Stomach (tissue), 8 donors: ENCODE measurements at regions not wholly inside any gene's neighbourhood (a gene's known extent, or its start where the extent isn't known, plus 50 kb on each side); places are given as distances from the start of the nearest gene placed in this dataset.

Experiments
- DNase-seq, 2 donors: peaks; one replicate each; pipeline versions ENCODE4 v3.0.0 to v3.0.0-alpha.2; 2013 to 2019
- H3K27ac ChIP-seq, 5 donors: fragments of 200-600 bp in 4 of 5; sonication (generic) in 4 of 5; one replicate each; pipeline ENCODE4 v1.5.1; 2013 to 2019; ENCODE audit warnings: mild to moderate bottlenecking in 1 of 5, moderate library complexity in 1 of 5
- H3K27me3 ChIP-seq, 3 donors: fragments of 200-600 bp; sonication (generic); one replicate each; pipeline ENCODE4 v1.5.1; 2017 to 2019; ENCODE audit warnings: mixed run types in 1 of 3
- H3K36me3 ChIP-seq, 4 donors: fragments of 200-600 bp; sonication (generic); 1 replicate in 3 of 4; 2 replicates in 1 of 4; pipeline ENCODE4 v1.5.1; 2016 to 2019
- H3K4me1 ChIP-seq, 4 donors: fragments of 200-600 bp; sonication (generic); one replicate each; pipeline ENCODE4 v1.5.1; 2016 to 2019
- H3K4me3 ChIP-seq, 4 donors: fragments of 200-600 bp; sonication (generic) in 3 of 4; one replicate each; pipeline ENCODE4 v1.5.1; 2016 to 2019; ENCODE audit warnings: mild to moderate bottlenecking in 1 of 4
- H3K9me3 ChIP-seq, 4 donors: fragments of 200-600 bp; sonication (generic); one replicate each; pipeline ENCODE4 v1.5.1; 2016 to 2019
- EP300 ChIP-seq: sonication (generic); formaldehyde crosslinking; IDR thresholded peaks from one replicate; pipeline ENCODE4 v1.6.1; 2017; ENCODE audit warnings: antibody characterized with exemption
- POLR2A ChIP-seq, 4 donors: fragments of 450-650 bp; IDR thresholded peaks; one replicate each; pipeline ENCODE4 v1.6.1; 2016; ENCODE audit warnings: antibody characterized with exemption in 4 of 4, control low read depth in 2 of 4, mild to moderate bottlenecking in 1 of 4, moderate library complexity in 1 of 4
- POLR2AphosphoS5 ChIP-seq, 3 donors: sonication (generic); formaldehyde crosslinking; IDR thresholded peaks; one replicate each; pipeline ENCODE4 v1.6.1; 2016; ENCODE audit warnings: antibody characterized with exemption in 3 of 3
- WGBS, 5 donors: extraction: QIAGEN DNeasy Blood & Tissue Kit in 3 of 5; methylation state at CpG; one replicate each; pipeline versions ENCODE4 v1.1.5 to v1.1.7; 2013 to 2018; 5-methylcytosine and 5-hydroxymethylcytosine counted together
- intact Hi-C: fragments of 100-400 bp; cut with DNase I; formaldehyde crosslinking; loops from one replicate; pipeline ENCODE4 v1.15.1; 2023; ENCODE audit warnings: low total_unique reads
- TF ChIP-seq, protein P1 (sequence below), 7 experiments: fragments of 450-650 bp in 4 of 7; fragments of 200-600 bp in 3 of 7; sonication (generic) in 3 of 7; IDR thresholded peaks; one replicate each; pipeline ENCODE4 v1.5.1; 2016 to 2019; ENCODE audit warnings: antibody characterized with exemption in 7 of 7, control low read depth in 2 of 7, mild to moderate bottlenecking in 1 of 7
- donor health status: healthy with polysubstance abuse.
- donor health status: Bipolar disorder and iron deficiency.
- donor health status: healthy.

- Histone ChIP-seq H3K36me3 (no peaks in the 10 kb centered on the region), H3K9me3 (peaks cover 0 to 9% (median 4%) of the 10 kb centered on the region in 4 donors), H3K4me3 (no peak overlapping the region), H3K27me3 (no peaks in the 10 kb centered on the region), H3K4me1 (no peaks in the 10 kb centered on the region), H3K27ac (no peak overlapping the region)
- 52 to 65% (median 53%) methylated on average over 3 of the region's 3 CpGs for WGBS, 5 donors
- intact Hi-C loops = no loop called here
- no peak for DNase-seq
- TF ChIP-seq EP300 (no peak), POLR2AphosphoS5 (IDR thresholded peaks at IDR 0.05) (no peak), POLR2A (IDR thresholded peaks at IDR 0.05) (no peak)
- TF ChIP-seq, protein P1, sequence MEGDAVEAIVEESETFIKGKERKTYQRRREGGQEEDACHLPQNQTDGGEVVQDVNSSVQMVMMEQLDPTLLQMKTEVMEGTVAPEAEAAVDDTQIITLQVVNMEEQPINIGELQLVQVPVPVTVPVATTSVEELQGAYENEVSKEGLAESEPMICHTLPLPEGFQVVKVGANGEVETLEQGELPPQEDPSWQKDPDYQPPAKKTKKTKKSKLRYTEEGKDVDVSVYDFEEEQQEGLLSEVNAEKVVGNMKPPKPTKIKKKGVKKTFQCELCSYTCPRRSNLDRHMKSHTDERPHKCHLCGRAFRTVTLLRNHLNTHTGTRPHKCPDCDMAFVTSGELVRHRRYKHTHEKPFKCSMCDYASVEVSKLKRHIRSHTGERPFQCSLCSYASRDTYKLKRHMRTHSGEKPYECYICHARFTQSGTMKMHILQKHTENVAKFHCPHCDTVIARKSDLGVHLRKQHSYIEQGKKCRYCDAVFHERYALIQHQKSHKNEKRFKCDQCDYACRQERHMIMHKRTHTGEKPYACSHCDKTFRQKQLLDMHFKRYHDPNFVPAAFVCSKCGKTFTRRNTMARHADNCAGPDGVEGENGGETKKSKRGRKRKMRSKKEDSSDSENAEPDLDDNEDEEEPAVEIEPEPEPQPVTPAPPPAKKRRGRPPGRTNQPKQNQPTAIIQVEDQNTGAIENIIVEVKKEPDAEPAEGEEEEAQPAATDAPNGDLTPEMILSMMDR (IDR thresholded peaks at IDR 0.05) = no peak
Measured at GRCh38 chr16:76182041-76182635, 95.1 kb upstream of the CNTNAP4 start.

DNA sequence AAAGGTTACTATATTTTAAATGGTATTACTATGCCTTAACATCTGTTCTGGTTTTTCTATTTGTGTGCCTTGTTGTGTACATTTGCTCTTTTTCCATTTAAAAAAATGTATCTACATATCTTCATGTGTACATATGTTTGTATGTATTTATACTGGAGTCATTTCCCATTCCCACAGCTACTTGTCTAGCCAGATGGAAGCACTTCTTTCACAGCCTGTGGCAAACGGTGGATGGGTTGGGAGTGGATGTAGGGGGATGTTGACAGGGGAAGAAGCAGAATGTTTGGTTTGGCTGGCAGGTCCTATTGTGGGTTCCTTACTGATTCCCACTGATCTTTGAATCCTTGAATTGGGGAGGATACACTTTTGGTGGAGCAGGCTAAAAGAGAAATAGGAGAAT is 93.6 kb upstream of the CNTNAP4 start:
- no peak overlapping the region for H3K27ac ChIP-seq
- intact Hi-C loops = no loop called here
- TF ChIP-seq, protein P1 (IDR thresholded peaks at IDR 0.05) = no peak
- TF ChIP-seq POLR2A (IDR thresholded peaks at IDR 0.05) (no peak), POLR2AphosphoS5 (IDR thresholded peaks at IDR 0.05) (no peak), EP300 (no peak)

GRCh38 chr16:76190057-76190456 is 87.1 kb upstream of the CNTNAP4 start:
- no peak overlapping the region for H3K27ac ChIP-seq
- no peaks in the 10 kb centered on the region for H3K27me3 ChIP-seq
- H3K36me3 ChIP-seq = no peaks in the 10 kb centered on the region
- H3K4me3 ChIP-seq = no peak overlapping the region
- TF ChIP-seq POLR2AphosphoS5 (IDR thresholded peaks at IDR 0.05) (no peak), POLR2A (IDR thresholded peaks at IDR 0.05) (no peak)
- TF ChIP-seq, protein P1 (IDR thresholded peaks at IDR 0.05) = no peak
- 70 to 94% (median 84%) methylated on average over 2 of the region's 2 CpGs for WGBS, 5 donors
- peaks cover 0 to 6% (median 0%) of the 10 kb centered on the region in 4 donors for H3K4me1 ChIP-seq
- intact Hi-C loops = no loop called here
- peaks cover 0 to 21% (median 5%) of the 10 kb centered on the region in 4 donors for H3K9me3 ChIP-seq
- DNase-seq = no peak

More for the DNA sequence above, 93.6 kb upstream of the CNTNAP4 start:
- peaks cover 0 to 21% (median 5%) of the 10 kb centered on the region in 4 donors for H3K9me3 ChIP-seq
- H3K27me3 ChIP-seq = no peaks in the 10 kb centered on the region
- no peaks in the 10 kb centered on the region for H3K36me3 ChIP-seq
- DNase-seq = no peak
- WGBS, 5 donors = 19 to 43% (median 22%) methylated on average over 1 of the region's 1 CpG
- H3K4me3 ChIP-seq = no peak overlapping the region
- H3K4me1 ChIP-seq = no peaks in the 10 kb centered on the region

GRCh38 chr16:76190480-76190879 is 86.7 kb upstream of the CNTNAP4 start:
- H3K27ac ChIP-seq = no peak overlapping the region

More at GRCh38 chr16:76190480-76190879, 86.7 kb upstream of the CNTNAP4 start:
- peaks cover 0 to 11% (median 0%) of the 10 kb centered on the region in 4 donors for H3K4me1 ChIP-seq
- no peaks in the 10 kb centered on the region for H3K36me3 ChIP-seq
- DNase-seq = no peak
- intact Hi-C loops = no loop called here
- H3K27me3 ChIP-seq = no peaks in the 10 kb centered on the region
- H3K9me3 ChIP-seq = peaks cover 0 to 21% (median 5%) of the 10 kb centered on the region in 4 donors
- H3K4me3 ChIP-seq = no peak overlapping the region
- TF ChIP-seq POLR2AphosphoS5 (IDR thresholded peaks at IDR 0.05) (no peak), POLR2A (IDR thresholded peaks at IDR 0.05) (no peak), EP300 (no peak)
- TF ChIP-seq, protein P1 (IDR thresholded peaks at IDR 0.05) = no peak
